Activated CD4-positive, alpha-beta T cell treated with anti-CD3 and anti-CD28 coated beads for 24 hours (primary cell): ENCODE measurements at regions not wholly inside any gene's neighbourhood (a gene's known extent, or its start where the extent isn't known, plus 50 kb on each side); places are given as distances from the start of the nearest gene placed in this dataset.

ENCODE experiments used
- DNase-seq, 2 donors: peaks; one replicate each; pipeline ENCODE4 v3.0.0-alpha.2; 2020; ENCODE audit warnings: low read depth in 2 of 2

DNA sequence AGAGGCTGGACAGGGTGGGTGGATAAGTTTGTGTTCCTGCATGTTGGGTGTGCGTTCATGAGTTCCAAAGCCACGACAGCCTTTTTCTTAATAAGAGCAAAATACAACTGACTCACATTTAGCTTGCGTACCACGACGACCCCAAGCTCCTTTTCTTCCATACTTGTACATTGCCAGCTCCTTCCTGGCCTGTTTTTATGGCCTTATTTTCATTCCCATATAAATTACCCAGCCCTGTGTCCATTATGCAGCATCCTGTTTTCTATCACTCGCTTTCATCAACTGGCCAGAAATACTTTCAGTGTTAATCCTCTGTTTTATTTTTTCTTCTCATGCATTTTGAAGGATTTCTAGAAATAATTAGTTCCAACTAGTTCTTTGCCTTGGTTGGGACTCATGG is 499.1 kb downstream of the FOXO1 start:
- no peak for DNase-seq

DNA sequence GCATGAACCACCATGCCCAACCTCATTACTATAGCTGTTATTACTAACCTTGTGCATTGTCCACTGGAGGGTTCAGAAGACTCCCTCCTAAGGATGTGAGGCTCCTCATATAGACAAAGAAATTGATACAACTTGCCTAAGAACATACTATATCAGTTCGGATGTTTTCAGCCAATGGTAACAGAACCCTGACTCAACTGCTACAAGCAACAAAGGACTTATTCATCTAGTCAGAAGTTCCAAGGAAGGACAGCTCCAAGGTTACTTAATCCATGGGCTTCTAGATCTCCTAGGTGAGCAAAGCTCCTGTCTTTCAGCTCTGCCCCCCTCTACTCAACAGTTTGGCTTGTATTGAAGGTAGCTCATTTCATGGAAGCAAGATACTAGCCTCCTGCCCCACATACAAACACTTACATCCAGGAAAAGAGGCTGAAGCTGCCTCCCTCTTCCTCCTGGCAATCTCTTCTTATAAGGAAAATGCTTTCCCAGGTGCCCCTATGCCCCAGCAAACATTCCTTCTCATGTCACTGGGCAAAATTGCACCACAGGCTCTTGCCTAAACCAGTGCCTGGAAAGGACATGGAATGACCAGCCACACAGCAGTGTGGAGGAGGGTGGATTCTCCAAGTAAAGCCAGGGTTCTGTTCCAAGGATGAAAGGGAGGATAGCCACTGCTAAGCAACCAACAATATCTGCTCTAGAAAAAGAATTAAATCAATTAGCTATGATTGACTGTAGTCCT is 497.8 kb downstream of the FOXO1 start:
- no peak for DNase-seq

DNA sequence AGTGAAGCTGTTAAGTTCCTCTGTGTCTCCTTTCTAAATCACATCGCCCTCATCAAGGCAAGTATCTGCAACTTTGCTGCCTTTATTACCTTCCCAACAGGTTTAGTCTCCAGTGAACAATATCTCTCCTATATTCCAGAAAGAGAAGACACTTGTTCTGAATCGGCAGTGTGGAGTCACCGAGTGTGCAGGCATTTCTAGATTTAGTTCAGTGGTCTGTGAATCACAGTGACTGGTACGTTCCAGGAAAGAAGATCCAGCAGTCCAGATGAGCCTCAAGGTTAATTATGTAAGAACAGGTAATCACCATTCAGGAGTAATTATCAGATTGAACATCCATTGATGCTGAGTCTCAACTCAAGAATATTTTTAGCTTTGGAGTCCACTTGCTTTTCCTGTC is 497.0 kb downstream of the FOXO1 start:
- no peak for DNase-seq

DNA sequence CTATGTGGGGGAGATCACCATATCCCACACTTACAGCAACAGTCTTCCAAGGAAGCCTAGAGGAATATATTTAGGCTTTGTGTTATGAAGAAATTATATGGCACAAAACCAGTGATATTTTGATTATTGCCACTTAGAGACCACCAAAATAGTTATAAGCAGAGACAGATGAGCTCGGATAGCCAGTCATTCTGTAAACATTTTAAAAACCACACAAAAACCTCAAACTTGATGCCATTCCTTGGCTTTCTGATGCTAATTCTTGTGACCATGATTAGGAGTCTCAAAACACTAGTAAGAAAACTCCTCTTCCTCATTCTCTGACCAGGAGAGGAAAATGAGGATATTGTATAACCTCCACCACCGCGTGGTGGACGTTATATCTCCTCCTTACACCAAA is 496.4 kb downstream of the FOXO1 start:
- DNase-seq = no peak

DNA sequence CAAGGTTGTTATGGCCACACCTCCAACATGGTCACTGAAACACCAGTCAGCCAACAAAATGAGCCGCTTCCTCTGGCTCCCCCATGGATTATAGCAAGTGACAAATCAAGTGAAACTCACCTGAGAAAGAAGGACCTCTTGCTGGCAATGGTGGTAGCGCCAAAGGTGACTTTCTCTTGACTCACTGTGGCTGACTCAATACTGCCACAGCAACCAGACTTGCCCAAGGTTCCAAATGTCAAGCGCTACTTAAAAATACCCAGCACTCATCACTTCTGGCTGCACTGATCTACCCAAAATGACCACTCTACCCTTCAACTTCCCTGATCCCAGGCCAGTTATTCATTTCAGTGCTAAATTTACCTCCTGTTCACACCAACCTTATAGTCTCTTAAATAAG is 495.5 kb downstream of the FOXO1 start:
- no peak for DNase-seq

DNA sequence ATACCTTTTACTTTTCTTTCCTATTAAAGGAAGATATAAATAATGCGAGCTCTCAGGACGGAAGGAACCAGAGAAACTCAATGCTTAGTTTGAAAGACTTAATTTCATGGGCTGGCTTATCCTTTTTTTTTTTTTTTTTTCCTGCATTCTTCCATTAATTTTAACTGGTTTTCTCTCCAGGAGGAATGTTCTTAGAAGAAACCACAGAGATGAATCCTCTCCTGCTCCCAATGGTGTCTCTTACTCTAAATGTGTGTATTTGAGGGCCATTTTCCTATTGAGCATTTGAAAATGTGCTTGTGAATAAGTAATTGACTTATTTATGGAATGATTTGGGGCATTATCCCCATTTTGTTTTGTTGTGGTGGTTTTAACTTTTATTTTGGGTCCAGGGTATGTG is 494.9 kb downstream of the FOXO1 start:
- no peak for DNase-seq

DNA sequence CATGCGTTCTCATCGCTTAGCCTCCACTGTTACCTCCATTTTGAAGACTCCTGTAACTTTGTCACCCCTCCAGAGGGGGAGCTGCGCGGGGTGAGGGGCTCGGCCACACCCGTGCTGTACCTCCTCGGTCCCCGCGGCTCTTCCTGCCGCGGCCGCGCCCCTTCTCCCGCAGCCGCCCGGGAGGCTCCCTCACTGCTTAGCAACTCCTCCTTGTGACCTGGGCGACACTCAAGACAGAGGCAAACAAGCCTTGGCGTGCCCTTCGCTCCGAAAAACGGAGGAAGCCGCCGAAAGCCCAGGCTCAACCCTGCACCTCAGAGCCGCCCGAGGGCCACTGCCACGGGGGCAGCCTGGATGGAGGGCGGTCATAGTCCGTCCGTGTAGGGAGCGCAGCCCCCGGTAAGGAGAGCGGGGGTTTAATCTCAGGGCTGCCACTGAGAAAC is 494.3 kb downstream of the FOXO1 start:
- DNase-seq = no peak

DNA sequence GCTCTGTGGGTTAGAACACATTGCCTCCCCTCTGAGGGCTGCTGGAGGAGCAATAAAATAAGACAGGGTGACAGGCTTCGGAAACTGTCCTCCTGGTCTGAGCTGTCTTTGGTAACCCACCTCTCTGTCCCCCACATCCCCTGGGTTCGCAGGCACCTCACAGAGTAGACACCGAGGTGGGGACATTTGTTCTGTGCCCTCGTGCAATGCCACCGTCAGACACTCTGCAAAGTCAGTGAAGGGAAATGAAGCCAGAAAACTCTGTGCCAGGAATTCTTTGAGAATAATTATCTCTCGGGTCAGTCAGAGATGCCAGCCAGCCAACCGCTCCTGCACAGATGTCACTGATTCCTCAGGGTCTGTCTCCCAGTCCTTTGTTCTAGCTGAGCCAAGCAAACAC is 493.6 kb downstream of the FOXO1 start:
- no peak for DNase-seq

DNA sequence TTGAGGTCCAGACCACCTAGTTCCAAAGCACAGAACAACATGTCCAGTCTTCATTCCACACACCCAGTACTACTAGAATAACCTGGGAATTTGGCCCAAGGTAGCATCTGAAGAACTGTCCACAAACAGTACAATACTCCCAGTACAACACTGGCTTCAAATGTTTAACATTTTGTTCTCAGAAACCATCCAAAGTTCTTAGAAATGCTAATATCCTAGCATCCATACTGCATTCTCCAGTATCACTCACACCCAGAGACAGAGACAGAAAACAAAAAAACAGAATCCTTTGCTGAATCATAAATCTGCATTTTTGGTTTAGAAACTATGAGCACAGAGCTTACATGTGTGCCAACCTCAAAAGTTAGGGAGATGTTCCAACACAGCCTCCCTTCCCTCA is 490.8 kb downstream of the FOXO1 start:
- DNase-seq = no peak

DNA sequence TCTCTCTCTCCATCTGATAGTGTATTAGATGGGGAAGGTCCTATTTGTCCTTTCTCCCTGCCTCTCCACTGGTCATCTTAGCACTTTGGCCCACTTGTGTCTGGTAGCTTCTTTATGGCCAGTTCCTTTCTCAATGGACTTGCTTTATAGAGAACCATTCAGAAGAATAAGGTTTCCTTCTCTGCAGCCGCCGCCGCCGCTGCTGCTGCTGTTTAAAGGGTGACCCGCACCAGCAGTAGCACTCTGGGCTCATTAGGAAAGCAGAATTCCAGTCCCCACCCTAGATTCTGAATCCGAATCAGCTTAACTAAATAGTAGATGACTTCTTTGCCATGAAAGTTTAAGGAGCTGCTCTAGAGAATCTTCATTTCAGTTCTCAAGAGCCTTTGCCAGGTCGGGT is 490.2 kb downstream of the FOXO1 start:
- no peak for DNase-seq

DNA sequence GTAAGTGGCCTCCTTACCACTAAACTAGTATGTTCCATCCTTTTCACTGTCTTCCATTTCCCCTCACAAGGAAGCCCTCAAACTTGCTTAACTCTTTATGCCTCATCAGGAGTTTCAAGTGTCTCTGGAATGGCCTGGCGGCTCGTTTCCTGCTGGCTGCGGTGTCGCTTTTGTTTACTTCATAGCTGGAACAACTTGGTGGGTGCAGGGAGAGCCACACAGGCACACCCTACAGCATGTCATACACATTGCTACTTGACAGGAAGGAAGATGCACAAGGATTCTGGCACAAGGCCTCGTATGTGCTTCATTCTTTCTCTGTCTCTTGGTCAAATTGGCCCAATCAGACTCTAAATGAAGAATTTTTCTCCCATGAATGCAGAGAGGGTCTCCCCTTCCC is 488.3 kb downstream of the FOXO1 start:
- DNase-seq = no peak

DNA sequence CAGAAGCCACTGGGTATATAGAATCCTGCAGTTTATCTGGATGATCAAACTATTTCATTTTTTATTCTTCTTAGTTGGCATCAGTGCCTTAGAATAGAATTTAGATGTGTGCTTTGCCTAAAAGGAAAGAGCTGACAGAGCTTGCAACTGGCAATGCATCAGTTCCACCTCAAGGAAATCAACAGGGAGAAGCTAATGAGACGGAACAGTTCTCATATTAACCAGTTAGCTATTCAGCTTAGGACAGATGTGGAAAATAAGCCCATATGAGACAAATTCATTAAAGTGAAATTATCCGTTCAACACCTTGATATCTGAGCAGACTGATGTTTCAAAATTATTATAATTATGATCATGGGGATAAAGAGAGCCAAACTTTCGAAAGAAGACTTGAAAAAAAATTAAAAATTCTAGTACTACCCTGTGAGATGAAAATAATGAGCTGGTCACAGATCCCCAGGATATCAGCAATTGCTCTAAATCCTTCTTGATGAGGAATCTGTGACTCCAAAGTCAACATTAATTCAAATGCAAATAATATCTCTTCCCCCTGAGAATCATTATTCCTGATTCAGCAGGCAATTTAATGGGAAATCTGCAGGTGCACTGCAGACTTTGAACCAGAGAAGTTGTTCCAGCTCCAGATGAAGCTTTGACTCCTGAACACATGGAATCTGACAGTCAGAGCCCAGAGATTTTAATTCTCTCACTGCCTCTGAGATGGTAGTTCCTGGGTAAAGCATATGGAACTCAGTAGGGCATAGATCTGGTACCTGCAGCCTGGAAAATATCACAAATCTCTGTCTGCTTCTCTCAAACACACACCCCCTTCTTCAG is 486.8 kb downstream of the FOXO1 start:
- no peak for DNase-seq

DNA sequence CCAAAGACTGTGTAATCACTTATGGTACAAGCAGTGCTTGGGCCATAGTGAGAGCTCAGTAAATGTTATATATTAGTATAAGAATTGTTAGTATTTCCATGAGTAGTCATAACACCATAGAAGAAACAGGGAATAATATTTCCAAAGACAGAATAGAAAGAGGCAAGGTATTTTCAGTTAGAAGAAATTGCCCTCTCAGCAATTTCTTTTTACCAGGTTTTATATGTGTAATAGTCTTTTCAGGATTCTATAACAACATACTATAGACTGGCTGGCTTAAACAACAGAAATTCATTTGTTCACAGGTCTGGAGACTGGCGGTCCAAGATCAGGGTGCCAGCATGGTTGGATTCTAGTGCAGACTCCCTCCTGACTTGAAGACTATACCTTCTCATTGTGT is 485.7 kb downstream of the FOXO1 start:
- DNase-seq = no peak

DNA sequence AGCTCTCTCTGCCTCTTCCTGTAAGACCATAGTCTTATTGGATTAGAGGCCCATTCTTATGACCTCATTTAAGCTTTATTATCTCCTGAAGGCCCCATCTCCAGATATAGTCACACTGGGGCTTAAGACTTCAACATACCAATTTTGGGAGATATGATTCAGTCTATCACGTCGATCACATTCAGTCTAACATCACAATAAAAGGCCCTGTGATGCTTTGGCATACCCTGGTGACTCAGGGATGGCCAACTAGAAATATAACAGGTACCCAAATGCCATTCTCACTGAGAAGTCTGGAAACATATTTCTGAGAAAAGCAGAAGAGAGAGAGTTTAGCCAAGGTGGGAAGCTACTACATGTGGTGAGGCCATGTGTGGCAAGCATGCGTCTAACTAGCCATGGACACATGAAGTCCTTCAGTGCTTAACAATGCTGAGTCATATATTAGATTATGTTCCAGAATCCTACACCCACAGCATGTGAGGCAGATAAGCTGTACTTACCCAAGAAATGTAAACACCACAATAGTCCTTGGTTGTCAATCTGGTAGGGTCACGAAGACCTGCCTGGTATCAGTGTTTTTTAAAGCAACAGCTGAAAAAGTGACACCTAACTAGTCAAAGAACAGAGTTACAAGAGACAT is 485.1 kb downstream of the FOXO1 start:
- DNase-seq = no peak

DNA sequence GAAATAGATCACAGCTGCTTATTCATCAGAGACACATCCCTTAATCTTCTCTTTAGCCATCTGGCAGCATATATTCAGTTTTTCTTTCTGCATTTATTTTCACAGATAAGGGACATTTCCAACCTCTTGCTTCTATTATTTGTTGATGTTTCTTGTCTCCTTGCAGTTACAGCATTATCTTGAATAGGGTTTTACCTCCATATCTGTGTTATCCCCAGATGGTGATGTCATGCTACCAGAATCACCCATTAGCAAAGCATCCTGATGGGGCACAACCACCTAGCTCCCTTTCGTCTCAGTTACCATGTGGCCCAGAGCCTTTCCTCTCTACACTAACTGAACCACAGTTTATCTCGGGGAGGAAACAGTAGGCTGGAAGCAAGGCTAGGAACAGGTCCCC is 483.9 kb downstream of the FOXO1 start:
- no peak for DNase-seq

DNA sequence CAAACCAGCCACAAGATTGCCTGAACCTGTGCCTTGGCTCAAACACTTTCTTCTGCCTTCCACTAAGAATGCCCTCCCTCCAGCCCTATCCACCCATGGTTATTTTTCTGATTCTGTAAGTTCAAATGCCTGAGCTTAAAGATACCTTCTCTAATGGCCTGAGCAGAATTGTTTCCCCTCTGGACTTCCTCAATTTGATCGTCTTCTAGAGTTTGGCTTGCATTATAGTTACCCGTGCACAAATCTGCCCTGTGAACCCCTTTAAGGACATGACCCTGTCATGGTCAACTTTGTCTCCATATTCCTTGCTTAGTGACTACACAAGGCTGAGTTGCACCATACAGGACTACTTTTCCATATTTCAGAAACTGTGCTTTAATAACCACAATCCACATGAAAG is 481.0 kb downstream of the FOXO1 start:
- DNase-seq = no peak

DNA sequence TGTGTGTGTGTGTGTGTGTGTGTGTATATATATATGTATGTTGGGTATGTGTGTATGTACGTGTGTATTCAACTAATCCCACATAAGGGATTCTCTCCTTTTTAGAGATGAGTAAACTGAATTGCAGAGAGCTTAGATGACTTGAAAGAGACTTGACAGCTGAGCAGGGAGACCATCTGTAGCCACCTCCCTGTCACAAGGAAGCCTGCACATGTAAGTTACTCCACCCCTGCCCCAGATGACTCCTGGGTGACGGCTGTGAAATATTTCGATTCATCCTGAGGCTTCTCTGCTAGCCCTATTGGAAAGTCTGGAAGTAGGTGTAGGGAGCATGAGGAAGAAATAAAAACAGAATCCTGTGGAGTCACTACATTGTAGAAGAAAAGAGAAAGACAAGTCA is 480.4 kb downstream of the FOXO1 start:
- DNase-seq = no peak

DNA sequence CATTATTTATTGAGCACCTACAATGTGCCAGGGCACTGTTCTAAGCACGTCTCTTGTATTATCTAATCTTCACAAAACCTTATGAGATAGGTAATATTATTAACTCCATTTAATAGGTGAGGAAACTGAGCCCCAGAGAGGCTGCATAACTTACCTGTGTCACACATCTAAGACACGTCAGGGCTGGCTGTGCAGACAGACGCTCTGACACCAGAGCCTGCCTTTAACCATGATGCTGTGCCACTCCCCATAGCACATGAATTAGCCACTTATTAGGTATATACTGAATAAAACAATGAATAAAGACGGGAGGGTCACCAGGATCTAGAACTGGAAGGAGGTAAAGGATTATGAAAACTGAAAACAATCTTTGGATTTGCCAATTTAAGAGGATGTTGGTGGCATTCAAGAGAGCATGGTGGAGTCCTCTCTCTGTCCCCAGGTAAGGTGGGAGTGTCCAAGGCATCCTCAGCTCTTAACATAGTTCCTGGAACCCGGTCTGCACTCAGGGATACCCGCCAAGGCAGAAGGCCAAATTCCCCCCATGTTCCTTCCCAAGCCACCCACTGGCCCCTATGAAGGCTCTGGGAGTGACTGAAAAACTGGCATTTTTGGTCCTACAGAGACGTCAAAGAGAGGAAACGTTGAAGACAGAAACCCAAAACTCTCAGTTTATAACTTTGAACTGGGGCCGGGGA is 479.7 kb downstream of the FOXO1 start:
- no peak for DNase-seq

DNA sequence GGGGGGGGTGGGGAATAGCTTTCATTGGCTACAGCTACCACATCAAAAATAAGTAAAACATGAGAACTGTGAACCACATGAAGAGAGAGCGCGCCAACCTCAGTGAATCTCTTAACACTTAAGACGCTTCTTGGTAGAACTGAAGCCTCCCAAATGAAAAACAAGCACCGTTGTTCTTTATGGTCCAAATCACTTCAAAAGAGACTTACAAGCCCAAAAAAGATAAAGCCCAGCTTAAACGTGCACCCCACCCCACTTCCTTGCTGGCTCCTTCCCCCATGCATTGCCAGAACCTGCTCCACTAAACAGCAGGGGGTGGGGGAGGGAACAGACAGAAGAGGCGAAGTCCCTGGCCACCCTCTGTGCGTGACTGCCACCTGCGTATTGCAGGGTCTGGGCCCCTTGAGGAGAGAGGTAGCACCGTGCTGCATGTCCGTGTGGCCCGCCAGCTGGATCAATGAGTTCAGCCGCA is 479.1 kb downstream of the FOXO1 start:
- DNase-seq = no peak

DNA sequence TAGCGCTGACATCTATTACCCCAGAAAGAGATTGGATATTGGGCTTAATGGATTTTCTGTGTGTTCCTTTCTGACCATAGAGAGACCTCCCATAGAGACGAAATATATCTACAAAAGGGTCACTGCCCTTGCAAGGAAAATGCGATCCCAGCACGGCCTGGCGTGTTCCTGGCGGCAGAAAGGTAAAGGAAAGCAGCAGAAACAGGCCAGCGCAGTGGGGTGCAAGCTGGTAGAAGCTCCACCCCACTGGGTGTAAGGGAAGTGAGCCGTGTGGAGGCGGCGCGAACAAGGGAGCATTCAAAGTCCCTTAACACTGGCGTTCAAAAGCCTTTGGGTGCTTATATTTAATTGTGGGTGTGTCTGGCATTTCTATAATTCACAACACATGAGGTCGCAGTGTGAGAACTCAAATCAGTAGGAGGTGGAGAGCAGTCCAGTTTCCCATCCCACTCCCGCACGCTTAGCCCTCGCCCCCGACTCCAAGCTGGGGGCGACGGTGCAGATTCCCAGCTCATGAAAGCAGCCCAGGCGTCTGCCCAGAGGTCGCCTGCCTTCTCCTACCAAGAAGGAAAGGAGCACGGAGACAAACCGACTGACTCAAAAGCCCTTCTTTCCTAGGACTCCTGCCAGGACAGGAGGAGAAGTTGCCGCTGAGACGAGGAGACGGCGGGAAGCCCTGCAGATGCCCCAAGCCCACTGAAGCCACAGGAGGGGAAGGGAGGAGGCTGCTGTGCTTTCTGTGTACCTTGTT is 478.4 kb downstream of the FOXO1 start:
- DNase-seq = no peak

DNA sequence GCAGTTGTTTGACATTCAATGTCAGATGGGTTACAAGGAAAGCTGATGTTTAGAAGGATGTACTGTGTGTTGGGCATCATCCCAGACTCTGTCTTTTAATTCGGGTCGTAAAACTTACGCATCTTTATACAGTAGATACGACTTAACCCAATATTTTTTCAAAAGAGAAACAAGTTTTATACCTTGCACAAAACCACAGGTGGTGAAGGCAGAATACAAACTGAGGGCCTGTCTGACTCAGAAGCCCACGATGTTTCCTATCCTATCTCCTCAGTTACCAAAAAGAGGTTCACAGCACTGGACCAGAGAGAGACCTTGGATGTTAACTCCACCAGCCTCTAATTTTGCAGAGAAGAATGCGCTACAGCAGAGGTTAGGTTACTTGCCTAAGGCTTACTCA is 477.0 kb downstream of the FOXO1 start:
- DNase-seq = no peak
